Heart right ventricle (tissue), 16 donors: ENCODE measurements at regions not wholly inside any gene's neighbourhood (a gene's known extent, or its start where the extent isn't known, plus 50 kb on each side); places are given as distances from the start of the nearest gene placed in this dataset.

Experiments
- ATAC-seq, 8 donors: fragments of 200-7000 bp; cut with Tn5 transposase; one replicate each; pipeline ENCODE4 v1.9.1; 2020; ENCODE audit warnings: mild to moderate bottlenecking in 8 of 8, moderate library complexity in 8 of 8, moderate number of reproducible peaks in 1 of 8
- DNase-seq, 2 donors: peaks; one replicate each; pipeline ENCODE4 v3.0.0-alpha.2; 2020
- H3K27ac ChIP-seq, 10 donors: fragments of 200-600 bp; sonication (generic) in 2 of 10; one replicate each; pipeline versions ENCODE4 v1.5.0 to v1.8.0; 2020 to 2022; ENCODE audit warnings: mild to moderate bottlenecking in 3 of 10
- H3K27me3 ChIP-seq, 7 donors: fragments of 200-600 bp; one replicate each; pipeline ENCODE4 v1.8.0; 2021 to 2022; ENCODE audit warnings: mild to moderate bottlenecking in 2 of 7
- H3K36me3 ChIP-seq, 9 donors: fragments of 200-600 bp; sonication (generic) in 1 of 9; one replicate each; pipeline versions ENCODE4 v1.5.0 to v1.8.0; 2020 to 2022; ENCODE audit warnings: mild to moderate bottlenecking in 2 of 9
- H3K4me1 ChIP-seq, 9 donors: fragments of 200-600 bp; sonication (generic) in 1 of 9; one replicate each; pipeline versions ENCODE4 v1.5.0 to v1.8.0; 2020 to 2022; ENCODE audit warnings: mild to moderate bottlenecking in 4 of 9
- H3K4me3 ChIP-seq, 10 donors: fragments of 200-600 bp; sonication (generic) in 2 of 10; one replicate each; pipeline versions ENCODE4 v1.5.0 to v1.8.0; 2020 to 2022; ENCODE audit warnings: mild to moderate bottlenecking in 7 of 10, moderate library complexity in 2 of 10
- H3K9me3 ChIP-seq, 11 donors: fragments of 200-600 bp in 10 of 11; sonication (generic) in 2 of 11; one replicate each; pipeline versions ENCODE4 v1.5.0 to v1.8.0; 2013 to 2022; ENCODE audit warnings: mild to moderate bottlenecking in 2 of 11, control low read depth in 1 of 11, moderate library complexity in 1 of 11
- CTCF ChIP-seq, 9 donors: fragments of 200-600 bp; sonication (generic) in 2 of 9; IDR thresholded peaks; one replicate each; pipeline versions ENCODE4 v1.5.0 to v1.8.0; 2021 to 2022; ENCODE audit warnings: antibody characterized with exemption in 9 of 9, mild to moderate bottlenecking in 5 of 9, moderate library complexity in 1 of 9
- WGBS, 2 donors: extraction: QIAGEN DNeasy Blood & Tissue Kit; methylation state at CpG; one replicate each; pipeline ENCODE4 v1.1.7; 2013; ENCODE audit warnings: inconsistent platforms in 1 of 2; 5-methylcytosine and 5-hydroxymethylcytosine counted together
- intact Hi-C, 10 donors: fragments of 100-400 bp; cut with DNase I; formaldehyde crosslinking; loops; one replicate each; pipeline versions ENCODE4 v1.11.1 to v1.14.2; 2022
- donor health status: Arrhythmogenic right ventricular cardiomyopathy.
- donor health status: ischemic (EF 13 %, LVEDD 7.1; RV severe dilation, severe dysfunction).
- donor health status: healthy with polysubstance abuse.
- donor health status: DM: no; HTN: yes; CAD: no.
- donor health status: DM: no; HTN: no; CAD: no.
- donor health status: ischemic (EF 25% LVEDD 6.9; RV normal size, moderate dysfunction).
- donor health status: ischemic (EF 25% LVEDD 5.7; RV mildly dilated, moderate dysfunction).
- donor health status: healthy.
- donor health status: DM: yes; HTN: yes; CAD: no.
- donor health status: Ischemic cardiomyopathy.
- donor health status: ischemic (EF 35%, LVEDD 5.7; RV mildly dilated, moderate dysfunction).
- donor health status: nonischemic (EF 11% LVEDD 7.7; RV severe dilation, severe dysfunction).
- donor health status: DM: yes; HTN: yes; CAD: no.
- donor health status: PGD.
- donor health status: ischemic (EF 29% LVEDD 5.4; RV normal size, mild dysfunction).
- donor health status: nonischemic (EF 23%, LVEDD 6.1; RV moderate dilation, normal function).

- Histone ChIP-seq H3K27me3 (no peaks in the 10 kb centered on the region), H3K4me3 (no peak overlapping the region), H3K27ac (no peak overlapping the region), H3K4me1 (no peaks in the 10 kb centered on the region), H3K36me3 (no peaks in the 10 kb centered on the region), H3K9me3 (peaks cover 0 to 25% (median 4%) of the 10 kb centered on the region in 11 donors)
- ATAC-seq (no peak), DNase-seq (no peak)
- TF ChIP-seq CTCF (IDR thresholded peaks at IDR 0.05): no peak
- intact Hi-C loops: no loop called here
These were observed 899.2 kb downstream of the PDHA2 start for GRCh38 chr4:96739101-96739500.

- H3K27ac ChIP-seq: no peak overlapping the region
- DNase-seq (no peak), ATAC-seq (no peak)
- peaks cover 0 to 23% (median 4%) of the 10 kb centered on the region in 11 donors for H3K9me3 ChIP-seq
- H3K27me3 ChIP-seq: no peaks in the 10 kb centered on the region
- intact Hi-C loops: no loop called here
- H3K36me3 ChIP-seq: no peaks in the 10 kb centered on the region
- no peak for TF ChIP-seq CTCF (IDR thresholded peaks at IDR 0.05)
- no peaks in the 10 kb centered on the region for H3K4me1 ChIP-seq
- H3K4me3 ChIP-seq: no peak overlapping the region
- WGBS, 2 donors: 89 to 90% methylated on average over 24 of the region's 24 CpGs
These were observed 902.6 kb downstream of the PDHA2 start for GRCh38 chr4:96742332-96743014.

- H3K4me1 ChIP-seq: no peaks in the 10 kb centered on the region
- no peak for TF ChIP-seq CTCF (IDR thresholded peaks at IDR 0.05)
- intact Hi-C loops: no loop called here
These were observed 904.8 kb downstream of the PDHA2 start for GRCh38 chr4:96744676-96745075.

GRCh38 chr4:96753216-96753615 lies 913.3 kb downstream of the PDHA2 start:
- DNase-seq (no peak), ATAC-seq (no peak)
- peaks cover 0 to 7% (median 0%) of the 10 kb centered on the region in 11 donors for H3K9me3 ChIP-seq
- H3K36me3 ChIP-seq: no peaks in the 10 kb centered on the region
- no peaks in the 10 kb centered on the region for H3K4me1 ChIP-seq
- H3K4me3 ChIP-seq: no peak overlapping the region
- TF ChIP-seq CTCF (IDR thresholded peaks at IDR 0.05): no peak
- no peaks in the 10 kb centered on the region for H3K27me3 ChIP-seq
- intact Hi-C loops: no loop called here
- H3K27ac ChIP-seq: no peak overlapping the region
- 48 to 51% methylated on average over 1 of the region's 1 CpG for WGBS, 2 donors

More at GRCh38 chr4:96744676-96745075, 904.8 kb downstream of the PDHA2 start:
- no peak overlapping the region for H3K4me3 ChIP-seq
- peaks cover 0 to 34% (median 6%) of the 10 kb centered on the region in 11 donors for H3K9me3 ChIP-seq
- DNase-seq (no peak), ATAC-seq (no peak)
- no peaks in the 10 kb centered on the region for H3K36me3 ChIP-seq
- no peaks in the 10 kb centered on the region for H3K27me3 ChIP-seq
- H3K27ac ChIP-seq: no peak overlapping the region
